HepG2 (cell line): ENCODE measurements at regions not wholly inside any gene's neighbourhood (a gene's known extent, or its start where the extent isn't known, plus 50 kb on each side); places are given as distances from the start of the nearest gene placed in this dataset.

ENCODE experiments used
- ATAC-seq: fragments of 200-7000 bp; cut with Tn5 transposase; 3 replicates; pipeline ENCODE4 v1.9.1; 2020; ENCODE audit warnings: mild to moderate bottlenecking, moderate library complexity
- BruUV-seq: library from RNA; stranded (reverse); fragments of 400-500 nt; replicated peaks from 2 replicates; lab custom pipeline; 2021; lab: Mats Ljungman, UMichigan
- CTCF ChIA-PET: fragments of 300-600 bp; formaldehyde crosslinking; extraction: SDS; loops from one replicate; lab custom pipeline; 2021; ENCODE audit warnings: low total read pairs, inconsistent platforms, low intra/inter-chr PET ratio; lab: Yijun Ruan, JAX
- POLR2A ChIA-PET: fragments of 350-600 bp; sonication (Branson Sonifier 250); formaldehyde crosslinking; loops from one replicate; lab custom pipeline; 2020; ENCODE audit warnings: antibody characterized with exemption, inconsistent platforms; lab: Yijun Ruan, JAX
- DNase-seq: peaks from one replicate; pipeline ENCODE4 v3.0.0-alpha.2; 2015; ENCODE audit warnings: low spot score
- FAIRE-seq: peaks from 3 replicates; lab custom pipeline; 2011; peaks lifted over from hg19 to GRCh38; lab: Jason Lieb, UNC
- H2AFZ ChIP-seq: one replicate; pipeline ENCODE4 v1.6.1; 2011; ENCODE audit warnings: low read length, inconsistent platforms
- H3K27ac ChIP-seq: fragments of 300-600 bp; 3 replicates; pipeline ENCODE4 v1.8.0; 2011; ENCODE audit warnings: mixed run types, mild to moderate bottlenecking, mixed read lengths, low read length, inconsistent platforms; ENCODE audit not compliant: insufficient read depth; ENCODE audit errors: extremely low read length
- H3K27me3 ChIP-seq, 2 experiments: fragments of 200-600 bp in 1 of 2; 2 replicates in 1 of 2; 3 replicates in 1 of 2; pipeline versions ENCODE4 v1.6.0 to v1.8.0; 2011; ENCODE audit warnings: low read length in 2 of 2, mild to moderate bottlenecking in 2 of 2, moderate library complexity in 2 of 2, inconsistent platforms in 1 of 2; ENCODE audit not compliant: insufficient read depth in 2 of 2, control insufficient read depth in 1 of 2
- H3K36me3 ChIP-seq, 2 experiments: fragments of 200-600 bp in 1 of 2; replicated peaks in 1 of 2; 2 replicates in 1 of 2; 3 replicates in 1 of 2; pipeline versions ENCODE4 v1.5.1 to v1.8.0; 2011; ENCODE audit warnings: low read length in 2 of 2, inconsistent platforms in 1 of 2; ENCODE audit not compliant: insufficient read depth in 2 of 2, control insufficient read depth in 1 of 2
- H3K4me1 ChIP-seq: 2 replicates; pipeline ENCODE4 v1.5.1; 2012; ENCODE audit warnings: low read length, inconsistent platforms; ENCODE audit not compliant: insufficient read depth
- H3K4me2 ChIP-seq: 2 replicates; pipeline ENCODE4 v1.6.0; 2011; ENCODE audit warnings: low read depth, low read length, inconsistent platforms
- H3K4me3 ChIP-seq, 3 experiments: fragments of 200-600 bp in 1 of 3; sonication (generic), shearing (Covaris generic) in 1 of 3; replicated peaks in 1 of 3; 2 replicates each; pipeline ENCODE4 v1.5.1; 2011 to 2016; ENCODE audit warnings: low read length in 3 of 3, inconsistent platforms in 2 of 3, low read depth in 2 of 3, mild to moderate bottlenecking in 2 of 3, control low read depth in 1 of 3, mixed read lengths in 1 of 3; ENCODE audit not compliant: insufficient read depth in 1 of 3
- H3K79me2 ChIP-seq: one replicate; pipeline ENCODE4 v1.6.1; 2011; ENCODE audit warnings: low read length, inconsistent platforms; ENCODE audit not compliant: insufficient read depth
- H3K9ac ChIP-seq: 2 replicates; pipeline ENCODE4 v1.6.0; 2011; ENCODE audit warnings: mild to moderate bottlenecking, low read depth, low read length, inconsistent platforms; ENCODE audit not compliant: insufficient read depth
- H3K9me3 ChIP-seq: 2 replicates; pipeline ENCODE4 v1.5.1; 2012; ENCODE audit warnings: mild to moderate bottlenecking, low read length
- H4K20me1 ChIP-seq: 2 replicates; pipeline ENCODE4 v1.6.0; 2011; ENCODE audit warnings: inconsistent platforms, mild to moderate bottlenecking, low read length, moderate library complexity; ENCODE audit not compliant: insufficient read depth
- CBX1 ChIP-seq: IDR thresholded peaks from one replicate; pipeline ENCODE4 v1.6.1; 2016; ENCODE audit warnings: antibody characterized with exemption, low read depth
- CHD4 ChIP-seq: fragments of 200-600 bp; sonication (generic); IDR thresholded peaks from 2 replicates; pipeline ENCODE4 v1.7.0; 2017; ENCODE audit warnings: mild to moderate bottlenecking, low read length, borderline replicate concordance
- FOXK1 ChIP-seq: sonication (generic); formaldehyde crosslinking; IDR thresholded peaks from 2 replicates; pipeline ENCODE4 v1.4.0; 2020; ENCODE audit warnings: low read depth, missing genetic modification reagents, borderline replicate concordance
- HHEX ChIP-seq: IDR thresholded peaks from 2 replicates; pipeline ENCODE4 v1.6.1; 2016; ENCODE audit warnings: control low read depth
- MEIS2 ChIP-seq: sonication (generic); formaldehyde crosslinking; IDR thresholded peaks from 2 replicates; pipeline ENCODE4 v1.9.0; 2021; ENCODE audit warnings: mild to moderate bottlenecking, missing genetic modification reagents
- NFAT5 ChIP-seq: sonication (generic); formaldehyde crosslinking; IDR thresholded peaks from 2 replicates; pipeline ENCODE4 v1.4.0; 2020; ENCODE audit warnings: missing genetic modification reagents
- RAD51 ChIP-seq: fragments of 450-650 bp; IDR thresholded peaks from 2 replicates; pipeline ENCODE4 v1.6.1; 2016; ENCODE audit warnings: borderline replicate concordance
- SKI ChIP-seq: fragments of 450-650 bp; IDR thresholded peaks from one replicate; pipeline ENCODE4 v1.6.1; 2018; ENCODE audit warnings: mild to moderate bottlenecking; ENCODE audit not compliant: partially characterized antibody
- ZFP41 ChIP-seq: sonication (generic); formaldehyde crosslinking; IDR thresholded peaks from 2 replicates; pipeline ENCODE4 v1.4.0; 2020; ENCODE audit warnings: mild to moderate bottlenecking, missing genetic modification reagents, borderline replicate concordance
- ZSCAN29 ChIP-seq: sonication (generic); formaldehyde crosslinking; conservative IDR thresholded peaks from 2 replicates; pipeline ENCODE4 v1.4.0; 2020; ENCODE audit warnings: mild to moderate bottlenecking, missing genetic modification reagents
- WGBS: methylation state at CpG from one replicate; pipeline ENCODE4 v1.1.6; 2017; ENCODE audit warnings: low lambda C conversion rate; 5-methylcytosine and 5-hydroxymethylcytosine counted together
- in situ Hi-C: cut with HindIII; loops from 2 replicates; pipeline ENCODE4 v1.10.0; 2017; ENCODE audit warnings: low pct_unique_long_range_greater_than_20kb; ENCODE audit not compliant: extremely low pct_ligation_motif_present
- intact Hi-C: fragments of 100-400 bp; cut with micrococcal nuclease; formaldehyde crosslinking; loops from one replicate; pipeline ENCODE4 v1.10.0; 2022; ENCODE audit not compliant: unreplicated experiment
- TF ChIP-seq, protein P1 (sequence below): sonication (generic); formaldehyde crosslinking; IDR thresholded peaks from 2 replicates; pipeline ENCODE4 v1.5.1; 2020; ENCODE audit warnings: missing genetic modification reagents, mild to moderate bottlenecking, borderline replicate concordance

- in situ Hi-C loops: no loop called here
- no peaks in the 10 kb centered on the region for H3K36me3 ChIP-seq
- H3K4me3 ChIP-seq: no peak overlapping the region
- H3K4me1 ChIP-seq: no peaks in the 10 kb centered on the region
- no peak overlapping the region for H3K4me2 ChIP-seq
- H3K79me2 ChIP-seq: no peaks in the 10 kb centered on the region
- POLR2A ChIA-PET: no interaction called here
- intact Hi-C loops: no loop called here
- FAIRE-seq (no peak), ATAC-seq (no peak), DNase-seq (no peak)
- no peak overlapping the region for H2AFZ ChIP-seq
- 46% methylated on average over 7 of the region's 7 CpGs for WGBS
- H3K27ac ChIP-seq: no peak overlapping the region
- no peak overlapping the region for H3K9ac ChIP-seq
- no peaks in the 10 kb centered on the region for H4K20me1 ChIP-seq
- BruUV-seq: no TSS peak
- H3K27me3 ChIP-seq: peaks cover 0 to 7% of the 10 kb centered on the region in 2 experiments; a peak in 1 of 5 replicates
- no peaks in the 10 kb centered on the region for H3K9me3 ChIP-seq
- TF ChIP-seq ZFP41 (no peak), RAD51 (no peak)
- TF ChIP-seq, protein P1, sequence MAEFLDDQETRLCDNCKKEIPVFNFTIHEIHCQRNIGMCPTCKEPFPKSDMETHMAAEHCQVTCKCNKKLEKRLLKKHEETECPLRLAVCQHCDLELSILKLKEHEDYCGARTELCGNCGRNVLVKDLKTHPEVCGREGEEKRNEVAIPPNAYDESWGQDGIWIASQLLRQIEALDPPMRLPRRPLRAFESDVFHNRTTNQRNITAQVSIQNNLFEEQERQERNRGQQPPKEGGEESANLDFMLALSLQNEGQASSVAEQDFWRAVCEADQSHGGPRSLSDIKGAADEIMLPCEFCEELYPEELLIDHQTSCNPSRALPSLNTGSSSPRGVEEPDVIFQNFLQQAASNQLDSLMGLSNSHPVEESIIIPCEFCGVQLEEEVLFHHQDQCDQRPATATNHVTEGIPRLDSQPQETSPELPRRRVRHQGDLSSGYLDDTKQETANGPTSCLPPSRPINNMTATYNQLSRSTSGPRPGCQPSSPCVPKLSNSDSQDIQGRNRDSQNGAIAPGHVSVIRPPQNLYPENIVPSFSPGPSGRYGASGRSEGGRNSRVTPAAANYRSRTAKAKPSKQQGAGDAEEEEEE: no peak
- TF ChIP-seq, all 625 proteins: peak for 0
- CTCF ChIA-PET: no interaction called here
These were observed 63.1 kb upstream of the SPATS2L start for GRCh38 chr2:200243441-200243840.

DNA sequence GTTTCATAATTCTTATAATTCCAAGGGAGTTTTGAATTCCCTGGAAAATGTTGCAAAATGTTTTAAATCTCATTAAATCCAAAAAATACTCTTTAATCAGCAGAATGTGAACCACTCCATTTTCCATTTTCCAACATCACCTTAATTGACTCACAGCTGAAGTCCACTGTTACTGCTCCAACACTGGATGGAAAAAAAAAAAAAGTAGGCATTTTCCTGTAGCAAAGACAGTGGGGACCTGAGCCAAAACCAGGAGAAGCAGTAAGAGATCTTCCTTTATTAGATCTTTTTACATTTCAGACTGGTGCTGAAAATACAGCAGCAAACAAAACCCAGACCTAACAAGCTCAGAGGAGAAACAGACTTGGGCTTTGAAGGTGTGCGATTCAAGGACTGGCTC lies 62.4 kb upstream of the SPATS2L start:
- intact Hi-C loops: no loop called here
- Histone ChIP-seq H3K27me3 (peaks cover 0 to 6% of the 10 kb centered on the region in 2 experiments; a peak in 1 of 5 replicates), H3K36me3 (no peaks in the 10 kb centered on the region), H3K4me1 (no peaks in the 10 kb centered on the region), H3K9ac (no peak overlapping the region), H3K9me3 (no peaks in the 10 kb centered on the region), H3K4me2 (no peak overlapping the region), H3K4me3 (no peak overlapping the region), H4K20me1 (no peaks in the 10 kb centered on the region), H3K79me2 (no peaks in the 10 kb centered on the region), H3K27ac (no peak overlapping the region), H2AFZ (no peak overlapping the region)
- CTCF ChIA-PET: no interaction called here
- FAIRE-seq: no peak
- ATAC-seq: no peak
- no TSS peak for BruUV-seq
- DNase-seq: no peak
- POLR2A ChIA-PET: no interaction called here
- in situ Hi-C loops: no loop called here
- WGBS: 100% methylated on average over 1 of the region's 1 CpG
- TF ChIP-seq HHEX (CRISPR knock-in tag): no peak
- no peak for TF ChIP-seq ZSCAN29 (CRISPR knock-in tag)
- no peak for TF ChIP-seq CHD4
- TF ChIP-seq MEIS2 (CRISPR knock-in tag): no peak
- no peak for TF ChIP-seq SKI
- no peak for TF ChIP-seq NFAT5 (CRISPR knock-in tag)
- no peak for TF ChIP-seq CBX1
- TF ChIP-seq FOXK1 (CRISPR knock-in tag): no peak
